ENCODE measurements at regions not wholly inside any gene's neighbourhood (a gene's known extent, or its start where the extent isn't known, plus 50 kb on each side); places are given as distances from the start of the nearest gene placed in this dataset.

- no peak for DNase-seq (ENCODE audit: low spot score)
Observed at GRCh38 chr12:77777274-77777673, 53.4 kb upstream of the NAV3 start.

- DNase-seq (ENCODE audit: low spot score), result no peak
Observed at GRCh38 chr12:77774761-77775160, 55.9 kb upstream of the NAV3 start.

GRCh38 chr12:77772676-77773298 is 57.9 kb upstream of the NAV3 start:
- DNase-seq (ENCODE audit: low spot score), result no peak

GRCh38 chr12:77768558-77768957 is 62.1 kb upstream of the NAV3 start:
- no peak for DNase-seq (ENCODE audit: low spot score)

- no peak for DNase-seq (ENCODE audit: low spot score)
Observed at GRCh38 chr12:77767756-77768343, 62.8 kb upstream of the NAV3 start.

- DNase-seq (ENCODE audit: low spot score), result no peak
Observed at GRCh38 chr12:77767335-77767734, 63.4 kb upstream of the NAV3 start.

GRCh38 chr12:77766224-77766623 is 64.5 kb upstream of the NAV3 start:
- DNase-seq (ENCODE audit: low spot score), result no peak

- no peak for DNase-seq (ENCODE audit: low spot score)
Observed at GRCh38 chr12:77761286-77761685, 69.4 kb upstream of the NAV3 start.

- no peak for DNase-seq (ENCODE audit: low spot score)
Observed at GRCh38 chr12:77760271-77761025, 70.2 kb upstream of the NAV3 start.

GRCh38 chr12:77754086-77754485 is 76.6 kb upstream of the NAV3 start:
- no peak for DNase-seq (ENCODE audit: low spot score)

- DNase-seq (ENCODE audit: low spot score), result no peak
Observed at GRCh38 chr12:77751939-77752338, 78.8 kb upstream of the NAV3 start.

GRCh38 chr12:77746096-77746495 is 84.6 kb upstream of the NAV3 start:
- no peak for DNase-seq (ENCODE audit: low spot score)

GRCh38 chr12:77745624-77746023 is 85.1 kb upstream of the NAV3 start:
- no peak for DNase-seq (ENCODE audit: low spot score)

GRCh38 chr12:77742631-77743030 is 88.1 kb upstream of the NAV3 start:
- DNase-seq (ENCODE audit: low spot score), result no peak

GRCh38 chr12:77741974-77742517 is 88.6 kb upstream of the NAV3 start:
- DNase-seq (ENCODE audit: low spot score), result no peak

GRCh38 chr12:77736219-77736965 is 94.3 kb upstream of the NAV3 start:
- no peak for DNase-seq (ENCODE audit: low spot score)

GRCh38 chr12:77734214-77734883 is 96.3 kb upstream of the NAV3 start:
- DNase-seq (ENCODE audit: low spot score), result peak; percentile 40

- DNase-seq (ENCODE audit: low spot score), result no peak
Observed at GRCh38 chr12:77728018-77728417, 102.7 kb upstream of the NAV3 start.

- no peak for DNase-seq (ENCODE audit: low spot score)
Observed at GRCh38 chr12:77727442-77728001, 103.2 kb upstream of the NAV3 start.

GRCh38 chr12:77725611-77726010 is 105.1 kb upstream of the NAV3 start:
- peak; percentile 6 for DNase-seq (ENCODE audit: low spot score)

- peak; percentile 6 for DNase-seq (ENCODE audit: low spot score)
Observed at GRCh38 chr12:77724367-77724957, 106.2 kb upstream of the NAV3 start.
